ENCODE measurements at regions not wholly inside any gene's neighbourhood (a gene's known extent, or its start where the extent isn't known, plus 50 kb on each side); places are given as distances from the start of the nearest gene placed in this dataset.

- Histone ChIP-seq H3K27ac (replicated peaks) (no peak overlapping the region), H3K27me3 (ENCODE audit: low read depth) (peaks cover 31% of the 10 kb centered on the region), H3K4me3 (no peak overlapping the region), H3K36me3 (no peaks in the 10 kb centered on the region), H3K9me3 (replicated peaks) (peaks cover 14% of the 10 kb centered on the region), H3K4me1 (no peaks in the 10 kb centered on the region)
- TF ChIP-seq CTCF (IDR thresholded peaks at IDR 0.05; ENCODE audit: borderline replicate concordance), result no peak
- intact Hi-C loops (cut with micrococcal nuclease), result no loop called here
- no peak for DNase-seq
Measured at GRCh38 chr6:40678941-40679340, 91.8 kb upstream of the LRFN2 start.

DNA sequence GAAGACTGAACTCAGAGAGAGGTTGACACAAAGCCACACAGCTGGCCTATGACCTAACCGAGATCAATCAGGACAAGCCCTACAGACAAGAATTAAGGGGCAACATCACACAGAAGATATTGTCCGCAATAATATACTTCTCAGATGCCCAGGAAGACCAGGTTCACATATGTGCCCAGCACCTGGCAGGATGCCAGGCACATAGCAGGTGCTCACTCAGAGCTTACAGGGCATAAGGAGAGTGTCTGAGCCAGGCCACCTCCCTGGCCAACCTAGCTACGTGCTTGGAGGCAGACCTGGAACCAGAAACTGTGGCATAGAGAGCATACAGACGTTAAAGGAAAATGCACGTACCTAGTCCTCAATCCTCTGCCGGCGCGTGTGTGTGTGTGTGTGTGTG is 87.0 kb upstream of the LRFN2 start:
- Histone ChIP-seq H3K4me1 (no peaks in the 10 kb centered on the region), H3K9me3 (replicated peaks) (peaks cover 14% of the 10 kb centered on the region), H3K27ac (replicated peaks) (no peak overlapping the region), H3K27me3 (ENCODE audit: low read depth) (peaks cover 29% of the 10 kb centered on the region), H3K36me3 (no peaks in the 10 kb centered on the region), H3K4me3 (no peak overlapping the region)
- no peak for TF ChIP-seq CTCF (IDR thresholded peaks at IDR 0.05; ENCODE audit: borderline replicate concordance)
- DNase-seq, result no peak
- intact Hi-C loops (cut with micrococcal nuclease), result no loop called here

DNA sequence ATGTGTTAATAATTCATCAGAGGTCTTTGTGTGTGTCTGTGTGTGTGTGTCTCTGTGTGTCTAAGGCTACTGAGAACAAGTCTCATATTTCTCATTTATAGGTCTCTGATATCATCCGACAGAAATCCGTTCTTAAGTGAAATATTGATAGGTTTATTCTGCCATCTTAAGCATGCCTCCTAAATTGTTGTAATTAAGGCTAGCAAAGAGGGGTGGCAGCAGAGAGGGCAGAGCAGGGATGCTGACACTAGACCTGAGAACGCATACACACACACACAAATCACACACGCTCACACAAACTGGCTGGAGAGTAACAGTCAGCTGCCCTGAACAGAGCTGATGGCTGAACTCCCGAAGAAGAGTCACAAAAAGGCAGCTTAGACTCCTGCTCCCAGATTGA is 84.9 kb upstream of the LRFN2 start:
- Histone ChIP-seq H3K4me3 (no peak overlapping the region), H3K27ac (replicated peaks) (no peak overlapping the region), H3K9me3 (replicated peaks) (no peaks in the 10 kb centered on the region), H3K4me1 (no peaks in the 10 kb centered on the region), H3K36me3 (no peaks in the 10 kb centered on the region), H3K27me3 (ENCODE audit: low read depth) (peaks cover 22% of the 10 kb centered on the region)
- TF ChIP-seq CTCF (IDR thresholded peaks at IDR 0.05; ENCODE audit: borderline replicate concordance), result peak; percentile 25
- DNase-seq, result no peak
- intact Hi-C loops (cut with micrococcal nuclease), result no loop called here

GRCh38 chr6:40671694-40672050 is 84.5 kb upstream of the LRFN2 start:
- no peak overlapping the region for H3K27ac ChIP-seq (replicated peaks)

GRCh38 chr6:40671001-40671693 is 84.0 kb upstream of the LRFN2 start:
- no peak for TF ChIP-seq CTCF (IDR thresholded peaks at IDR 0.05; ENCODE audit: borderline replicate concordance)
- no peaks in the 10 kb centered on the region for H3K9me3 ChIP-seq (replicated peaks)
- no peak overlapping the region for H3K4me3 ChIP-seq
- intact Hi-C loops (cut with micrococcal nuclease), result no loop called here
- no peak for DNase-seq
- peaks cover 22% of the 10 kb centered on the region for H3K27me3 ChIP-seq (ENCODE audit: low read depth)
- H3K36me3 ChIP-seq, result no peaks in the 10 kb centered on the region
- H3K27ac ChIP-seq (replicated peaks), result no peak overlapping the region
- no peaks in the 10 kb centered on the region for H3K4me1 ChIP-seq

More at GRCh38 chr6:40671694-40672050, 84.5 kb upstream of the LRFN2 start:
- no peaks in the 10 kb centered on the region for H3K36me3 ChIP-seq
- peaks cover 22% of the 10 kb centered on the region for H3K27me3 ChIP-seq (ENCODE audit: low read depth)
- H3K4me1 ChIP-seq, result no peaks in the 10 kb centered on the region
- intact Hi-C loops (cut with micrococcal nuclease), result no loop called here
- no peak for DNase-seq
- no peak overlapping the region for H3K4me3 ChIP-seq
- TF ChIP-seq CTCF (IDR thresholded peaks at IDR 0.05; ENCODE audit: borderline replicate concordance), result no peak
- no peaks in the 10 kb centered on the region for H3K9me3 ChIP-seq (replicated peaks)

Data from left ventricle myocardium inferior (tissue), 1 donor.